Heart left ventricle (tissue), 16 donors: ENCODE measurements at regions not wholly inside any gene's neighbourhood (a gene's known extent, or its start where the extent isn't known, plus 50 kb on each side); places are given as distances from the start of the nearest gene placed in this dataset.

Experiments used
- ATAC-seq, 4 donors: fragments of 200-7000 bp; cut with Tn5 transposase; one replicate each; pipeline ENCODE4 v1.9.1; 2020 to 2022; ENCODE audit warnings: moderate library complexity in 4 of 4, mild to moderate bottlenecking in 3 of 4, moderate number of reproducible peaks in 1 of 4
- DNase-seq, 5 donors: peaks; one replicate each; pipeline ENCODE4 v3.0.0-alpha.2; 2020
- H3K27ac ChIP-seq, 12 donors: fragments of 200-600 bp; sonication (generic) in 4 of 12; one replicate each; pipeline versions ENCODE4 v1.5.0 to v1.8.0; 2016 to 2022; ENCODE audit warnings: mild to moderate bottlenecking in 2 of 12
- H3K27me3 ChIP-seq, 9 donors: fragments of 200-600 bp; sonication (generic) in 2 of 9; one replicate each; pipeline versions ENCODE4 v1.5.1 to v1.8.0; 2016 to 2022; ENCODE audit warnings: mild to moderate bottlenecking in 3 of 9
- H3K36me3 ChIP-seq, 9 donors: fragments of 200-600 bp; sonication (generic) in 2 of 9; one replicate each; pipeline versions ENCODE4 v1.5.0 to v1.8.0; 2018 to 2022; ENCODE audit warnings: mild to moderate bottlenecking in 2 of 9
- H3K4me1 ChIP-seq, 12 donors: fragments of 200-600 bp; sonication (generic) in 4 of 12; one replicate each; pipeline versions ENCODE4 v1.5.0 to v1.8.0; 2016 to 2022; ENCODE audit warnings: mild to moderate bottlenecking in 3 of 12
- H3K4me3 ChIP-seq, 12 donors: fragments of 200-600 bp; sonication (generic) in 4 of 12; one replicate each; pipeline versions ENCODE4 v1.5.0 to v1.8.0; 2017 to 2022; ENCODE audit warnings: mild to moderate bottlenecking in 9 of 12, moderate library complexity in 4 of 12
- H3K9me3 ChIP-seq, 12 donors: fragments of 200-600 bp; sonication (generic) in 4 of 12; one replicate each; pipeline versions ENCODE4 v1.5.0 to v1.8.0; 2016 to 2022; ENCODE audit warnings: mild to moderate bottlenecking in 1 of 12
- CTCF ChIP-seq, 12 donors: fragments of 200-600 bp; sonication (generic) in 4 of 12; IDR thresholded peaks; one replicate each; pipeline versions ENCODE4 v1.5.0 to v1.8.0; 2018 to 2022; ENCODE audit warnings: antibody characterized with exemption in 12 of 12, mild to moderate bottlenecking in 5 of 12
- POLR2A ChIP-seq, 2 donors: fragments of 450-650 bp; IDR thresholded peaks; one replicate each; pipeline ENCODE4 v1.6.1; 2017; ENCODE audit warnings: antibody characterized with exemption in 2 of 2, mild to moderate bottlenecking in 2 of 2, moderate library complexity in 2 of 2
- WGBS, 4 donors: extraction: QIAGEN DNeasy Blood & Tissue Kit in 2 of 4; methylation state at CpG; one replicate each; pipeline versions ENCODE4 v1.1.5 to v1.1.7; 2013 to 2018; 5-methylcytosine and 5-hydroxymethylcytosine counted together
- intact Hi-C, 10 donors: fragments of 100-400 bp; cut with DNase I; formaldehyde crosslinking; loops; one replicate each; pipeline versions ENCODE4 v1.11.1 to v1.14.2; 2022
- donor health status: ischemic (EF 13 %, LVEDD 7.1; RV severe dilation, severe dysfunction).
- donor health status: healthy with polysubstance abuse.
- donor health status: DM: no; HTN: yes; CAD: no.
- donor health status: DM: no; HTN: no; CAD: no.
- donor health status: ischemic (EF 25% LVEDD 6.9; RV normal size, moderate dysfunction).
- donor health status: ischemic (EF 25% LVEDD 5.7; RV mildly dilated, moderate dysfunction).
- donor health status: healthy.
- donor health status: DM: yes; HTN: yes; CAD: no.
- donor health status: ischemic (EF 35%, LVEDD 5.7; RV mildly dilated, moderate dysfunction).
- donor health status: nonischemic (EF 11% LVEDD 7.7; RV severe dilation, severe dysfunction).
- donor health status: DM: yes; HTN: yes; CAD: no.
- donor health status: PGD.
- donor health status: ischemic (EF 29% LVEDD 5.4; RV normal size, mild dysfunction).
- donor health status: nonischemic (EF 23%, LVEDD 6.1; RV moderate dilation, normal function).

DNA sequence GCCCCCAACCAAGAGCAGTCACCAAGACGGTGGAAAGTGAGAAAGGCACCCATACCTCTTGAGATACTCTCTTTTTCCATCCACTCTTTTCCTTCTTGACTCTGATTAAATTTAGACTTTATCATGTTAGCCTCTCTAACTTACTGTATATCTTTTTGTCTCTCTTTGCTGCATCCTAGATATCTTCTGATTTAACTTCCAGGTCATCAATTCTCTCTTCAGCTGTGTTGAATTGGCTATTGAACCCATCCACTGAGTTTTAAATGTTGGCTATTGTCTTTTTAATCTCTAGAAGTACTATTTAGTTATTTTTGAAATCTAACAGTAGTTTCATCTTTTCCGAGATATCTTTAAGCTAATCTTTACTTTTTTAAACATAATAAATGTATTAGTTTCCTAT is 78.3 kb upstream of the MBOAT2 start:
- Histone ChIP-seq H3K27ac (no peak overlapping the region), H3K4me1 (peaks cover 0 to 5% (median 0%) of the 10 kb centered on the region in 12 donors), H3K9me3 (peaks cover 0 to 12% (median 0%) of the 10 kb centered on the region in 12 donors), H3K4me3 (no peak overlapping the region), H3K36me3 (no peaks in the 10 kb centered on the region), H3K27me3 (no peaks in the 10 kb centered on the region)
- 93 to 95% (median 94%) methylated on average over 2 of the region's 2 CpGs for WGBS, 4 donors
- ATAC-seq (no peak), DNase-seq (no peak)
- TF ChIP-seq POLR2A (IDR thresholded peaks at IDR 0.05) (no peak), CTCF (IDR thresholded peaks at IDR 0.05) (no peak)
- intact Hi-C loops = loop anchor here in 1 of 10 donors (1.0 kb wide), 1 partner anchor 23 kb away; no protein-coding TSS in a partner anchor

DNA sequence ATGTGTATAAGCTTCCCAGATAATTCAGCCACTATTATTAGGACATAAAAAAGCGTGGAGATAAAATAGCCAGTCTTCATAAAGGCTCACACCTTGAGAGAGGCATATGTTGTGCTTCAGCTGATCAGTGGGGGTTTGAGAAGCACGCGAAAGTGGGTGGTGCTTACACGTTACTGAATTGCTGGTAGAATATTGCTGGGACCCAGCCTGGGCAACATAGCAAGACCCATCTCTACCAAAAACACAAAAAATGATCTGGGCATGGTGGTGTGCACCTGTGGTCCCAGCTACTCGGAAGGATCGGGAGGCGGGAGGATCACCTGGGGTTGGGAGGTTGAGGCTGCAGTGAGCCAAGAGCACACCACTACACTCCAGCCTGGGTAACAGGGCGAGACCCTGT is 74.9 kb upstream of the MBOAT2 start:
- Histone ChIP-seq H3K4me3 (no peak overlapping the region), H3K27ac (no peak overlapping the region), H3K4me1 (no peaks in the 10 kb centered on the region), H3K9me3 (peaks cover 0 to 12% (median 0%) of the 10 kb centered on the region in 12 donors), H3K27me3 (no peaks in the 10 kb centered on the region), H3K36me3 (no peaks in the 10 kb centered on the region)
- no peak for ATAC-seq
- TF ChIP-seq POLR2A (IDR thresholded peaks at IDR 0.05) = no peak
- intact Hi-C loops = no loop called here
- WGBS, 4 donors = 91 to 95% (median 91%) methylated on average over 8 of the region's 8 CpGs
- no peak for DNase-seq

DNA sequence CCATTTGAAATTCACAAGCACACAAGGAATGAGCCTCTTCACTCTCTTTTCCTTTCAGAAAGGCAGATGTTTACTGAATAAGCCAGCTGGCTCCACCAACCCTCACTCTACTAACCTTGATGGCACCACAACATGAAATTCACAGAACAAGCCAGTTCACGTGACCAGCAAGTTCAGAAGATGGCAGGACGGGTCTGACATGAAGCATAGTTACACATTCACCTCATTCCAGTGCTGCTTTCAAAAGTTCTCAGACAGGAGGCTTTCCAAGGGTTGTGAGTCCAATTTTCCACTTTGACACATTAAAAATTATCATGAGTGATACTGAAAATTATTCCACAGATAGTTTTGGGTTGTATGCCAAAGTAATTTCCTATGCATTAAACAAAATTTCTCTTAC is 74.2 kb upstream of the MBOAT2 start:
- H3K27me3 ChIP-seq = no peaks in the 10 kb centered on the region
- intact Hi-C loops = no loop called here
- no peak overlapping the region for H3K4me3 ChIP-seq
- ATAC-seq (no peak), DNase-seq (no peak)
- H3K27ac ChIP-seq = no peak overlapping the region
- TF ChIP-seq POLR2A (IDR thresholded peaks at IDR 0.05) = no peak
- no peaks in the 10 kb centered on the region for H3K36me3 ChIP-seq
- H3K4me1 ChIP-seq = no peaks in the 10 kb centered on the region
- peaks cover 0 to 12% (median 0%) of the 10 kb centered on the region in 12 donors for H3K9me3 ChIP-seq
- WGBS, 4 donors = 78 to 97% (median 93%) methylated on average over 2 of the region's 2 CpGs

DNA sequence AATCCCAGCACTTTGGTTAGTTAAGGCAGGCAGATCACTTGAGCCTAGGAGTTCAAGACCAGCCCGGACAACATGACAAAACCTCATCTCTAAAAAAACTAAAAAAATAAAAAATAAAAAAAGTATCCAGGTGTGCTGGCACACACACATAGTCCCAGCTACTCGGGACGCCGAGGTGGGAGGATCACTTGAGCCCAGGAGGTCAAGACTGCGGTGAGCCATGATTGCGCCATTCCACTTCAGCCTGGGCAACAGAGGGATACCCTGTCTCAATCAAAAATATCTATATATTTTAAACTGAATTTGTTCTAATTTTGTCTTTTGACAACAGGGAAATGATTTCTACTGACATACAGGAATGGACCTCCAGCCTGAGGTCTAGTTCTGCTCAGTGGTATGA is 73.3 kb upstream of the MBOAT2 start:
- intact Hi-C loops = no loop called here
- ATAC-seq (no peak), DNase-seq (no peak)
- Histone ChIP-seq H3K27me3 (no peaks in the 10 kb centered on the region), H3K4me1 (no peaks in the 10 kb centered on the region), H3K36me3 (no peaks in the 10 kb centered on the region), H3K27ac (no peak overlapping the region), H3K4me3 (no peak overlapping the region), H3K9me3 (peaks cover 0 to 6% (median 0%) of the 10 kb centered on the region in 12 donors)
- 91 to 97% (median 95%) methylated on average over 6 of the region's 6 CpGs for WGBS, 4 donors
- TF ChIP-seq POLR2A (IDR thresholded peaks at IDR 0.05) (no peak), CTCF (IDR thresholded peaks at IDR 0.05) (no peak)

- Histone ChIP-seq H3K27ac (no peak overlapping the region), H3K4me1 (no peaks in the 10 kb centered on the region), H3K9me3 (peaks cover 0 to under 1% (median 0%) of the 10 kb centered on the region in 12 donors), H3K27me3 (no peaks in the 10 kb centered on the region), H3K36me3 (no peaks in the 10 kb centered on the region), H3K4me3 (no peak overlapping the region)
- DNase-seq (no peak), ATAC-seq (no peak)
- intact Hi-C loops = no loop called here
- TF ChIP-seq POLR2A (IDR thresholded peaks at IDR 0.05) = no peak
- no peak for TF ChIP-seq CTCF (IDR thresholded peaks at IDR 0.05)
- 89 to 100% (median 93%) methylated on average over 1 of the region's 1 CpG for WGBS, 4 donors
These were observed 72.7 kb upstream of the MBOAT2 start for GRCh38 chr2:9076210-9076609.
